T-helper 2 cell treated with Interferon-gamma antibody and Interleukin-4, amounts not matched to agents 5 μg/mL and 100 μg/mL, for 36 hours (primary cell): ENCODE measurements at regions not wholly inside any gene's neighbourhood (a gene's known extent, or its start where the extent isn't known, plus 50 kb on each side); places are given as distances from the start of the nearest gene placed in this dataset.
"Not testable (repeated sequence)": the region's sequence is repeated elsewhere in the genome, so short reads cannot be mapped to it uniquely, and the experiment has no call there.

Source experiments
- DNase-seq: peaks from one replicate; pipeline ENCODE4 v3.0.0; 2021; ENCODE audit warnings: low spot score
- H3K27ac Mint-ChIP-seq: one replicate; pipeline ENCODE4 v1.8.0; 2021; ENCODE audit warnings: mild to moderate bottlenecking, mixed read lengths
- H3K27me3 Mint-ChIP-seq: one replicate; pipeline ENCODE4 v1.8.0; 2021; ENCODE audit warnings: low read depth, mixed read lengths
- H3K36me3 Mint-ChIP-seq: one replicate; pipeline ENCODE4 v1.8.0; 2021; ENCODE audit warnings: low read depth, mixed read lengths
- H3K4me1 Mint-ChIP-seq: one replicate; pipeline ENCODE4 v1.8.0; 2021; ENCODE audit warnings: low read depth, mixed read lengths
- H3K4me3 Mint-ChIP-seq: one replicate; pipeline ENCODE4 v1.8.0; 2022; ENCODE audit warnings: mild to moderate bottlenecking, moderate library complexity, mixed read lengths
- H3K9me3 Mint-ChIP-seq: one replicate; pipeline ENCODE4 v1.8.0; 2021; ENCODE audit warnings: mixed read lengths

DNA sequence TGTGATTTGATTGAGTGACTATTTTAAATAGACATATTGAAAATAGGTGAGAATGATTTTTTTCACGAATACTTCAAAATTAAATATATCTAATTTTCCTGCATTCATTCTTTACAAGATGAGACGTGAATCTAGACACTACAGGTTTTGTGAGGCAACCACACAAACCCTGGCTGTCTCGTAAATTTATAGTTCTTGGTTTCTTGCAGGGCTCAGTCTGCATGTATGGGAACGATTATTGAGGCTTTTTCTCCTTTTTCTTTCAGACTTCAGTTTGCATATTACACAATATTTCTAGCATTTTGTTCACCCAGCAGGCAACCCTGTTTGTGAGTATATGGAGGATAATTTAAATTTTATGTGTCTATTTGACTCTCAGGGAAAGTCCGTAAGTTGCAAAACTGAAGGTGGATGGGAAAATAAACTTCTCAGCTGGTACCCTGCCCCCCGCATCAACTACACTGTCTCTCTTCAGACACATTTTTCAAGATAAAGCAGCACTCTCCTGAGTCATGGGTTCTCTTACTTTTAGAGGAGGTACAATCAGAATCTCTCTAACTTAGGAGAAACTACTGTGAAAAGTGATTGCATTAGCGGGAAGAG, 1349.3 kb downstream of the GRIK2 start:
- Mint-ChIP-seq H3K4me3 (no peak overlapping the region), H3K36me3 (no peaks in the 10 kb centered on the region), H3K4me1 (no peaks in the 10 kb centered on the region), H3K27ac (no peak overlapping the region), H3K27me3 (no peaks in the 10 kb centered on the region), H3K9me3 (peaks cover 3% of the 10 kb centered on the region)
- DNase-seq, result no peak

DNA sequence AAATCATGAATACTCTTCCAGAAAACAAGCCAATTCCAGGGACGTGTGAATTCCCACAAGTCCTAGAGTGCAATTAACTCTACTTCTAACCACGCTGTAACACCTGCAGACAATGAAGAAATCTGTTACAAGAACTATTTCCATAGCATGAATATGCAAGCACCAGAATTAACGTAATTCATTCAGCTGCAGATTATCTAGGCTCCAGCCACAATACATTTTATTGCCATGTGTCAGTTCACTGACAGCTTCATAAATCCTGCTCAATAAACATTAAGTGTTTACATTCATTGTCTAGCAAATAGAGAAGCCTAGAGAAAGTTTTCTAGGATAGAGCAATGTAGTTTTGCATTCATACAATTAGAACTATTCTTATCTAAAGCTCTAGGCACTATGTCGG, 1348.5 kb downstream of the GRIK2 start:
- Mint-ChIP-seq H3K36me3 (no peaks in the 10 kb centered on the region), H3K9me3 (peaks cover 3% of the 10 kb centered on the region), H3K27ac (no peak overlapping the region), H3K4me1 (no peaks in the 10 kb centered on the region), H3K4me3 (no peak overlapping the region), H3K27me3 (no peaks in the 10 kb centered on the region)
- DNase-seq, result no peak

DNA sequence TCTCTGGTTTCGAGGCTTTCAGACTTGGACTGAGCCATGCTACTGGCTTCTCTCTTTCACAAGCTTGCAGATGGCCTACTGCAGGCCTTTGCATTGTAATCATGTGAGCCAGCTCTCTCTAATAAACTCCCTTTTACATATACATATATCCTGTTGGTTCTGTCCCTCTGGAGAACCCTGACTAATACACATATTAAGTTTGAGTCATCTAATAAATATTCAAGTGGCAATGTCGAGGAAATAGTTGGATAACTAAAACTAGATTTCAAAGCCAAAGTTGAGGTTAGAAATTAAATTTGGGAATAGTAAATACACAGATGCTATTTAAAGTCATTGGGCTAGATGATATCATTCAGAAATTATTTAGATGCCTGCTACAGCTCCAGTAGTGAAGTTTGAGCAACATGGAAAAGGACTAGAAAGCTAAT, 1343.4 kb downstream of the GRIK2 start:
- Mint-ChIP-seq H3K4me3 (no peak overlapping the region), H3K27ac (no peak overlapping the region), H3K9me3 (peaks cover 3% of the 10 kb centered on the region), H3K27me3 (no peaks in the 10 kb centered on the region), H3K36me3 (no peaks in the 10 kb centered on the region), H3K4me1 (no peaks in the 10 kb centered on the region)
- DNase-seq, result no peak

DNA sequence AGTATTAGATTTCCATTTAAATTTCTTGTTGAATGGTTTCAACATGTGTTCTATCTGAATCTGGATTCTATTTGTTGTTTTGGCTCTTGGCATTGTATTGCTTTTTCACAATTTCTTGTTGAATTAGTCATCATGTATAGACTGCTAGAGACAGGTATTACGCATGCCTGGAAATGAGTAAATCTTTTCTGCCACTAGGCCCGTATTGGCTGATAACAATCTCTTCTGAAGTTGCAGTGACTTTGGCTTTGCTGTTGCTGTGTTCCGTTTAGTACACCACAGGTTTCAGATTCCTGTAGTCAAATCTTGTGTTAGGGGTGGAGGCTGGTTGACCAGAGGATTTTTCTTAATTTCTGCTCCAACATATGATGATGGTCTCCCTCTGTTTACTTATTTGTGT, 1339.4 kb downstream of the GRIK2 start:
- Mint-ChIP-seq H3K27ac (no peak overlapping the region), H3K36me3 (no peaks in the 10 kb centered on the region), H3K27me3 (no peaks in the 10 kb centered on the region), H3K4me1 (no peaks in the 10 kb centered on the region), H3K4me3 (no peak overlapping the region), H3K9me3 (peaks cover 8% of the 10 kb centered on the region)
- no peak for DNase-seq

DNA sequence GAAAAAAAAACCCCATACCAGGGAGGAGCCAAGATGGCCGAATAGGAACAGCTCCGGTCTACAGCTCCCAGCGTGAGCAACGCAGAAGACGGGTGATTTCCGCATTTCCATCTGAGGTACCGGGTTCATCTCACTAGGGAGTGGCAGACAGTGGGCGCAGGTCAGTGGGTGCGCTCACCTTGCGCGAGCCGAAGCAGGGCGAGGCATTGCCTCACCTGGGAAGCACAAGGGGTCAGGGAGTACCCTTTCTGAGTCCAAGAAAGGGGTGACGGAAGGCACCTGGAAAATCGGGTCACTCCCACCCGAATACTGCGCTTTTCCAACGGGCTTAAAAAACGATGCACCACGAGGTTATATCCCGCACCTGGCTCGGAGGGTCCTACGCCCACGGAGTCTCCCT, 1328.6 kb downstream of the GRIK2 start:
- not testable (repeated sequence) for H3K36me3 Mint-ChIP-seq, H3K4me3 Mint-ChIP-seq, H3K27ac Mint-ChIP-seq, H3K27me3 Mint-ChIP-seq, H3K4me1 Mint-ChIP-seq, DNase-seq, H3K9me3 Mint-ChIP-seq

DNA sequence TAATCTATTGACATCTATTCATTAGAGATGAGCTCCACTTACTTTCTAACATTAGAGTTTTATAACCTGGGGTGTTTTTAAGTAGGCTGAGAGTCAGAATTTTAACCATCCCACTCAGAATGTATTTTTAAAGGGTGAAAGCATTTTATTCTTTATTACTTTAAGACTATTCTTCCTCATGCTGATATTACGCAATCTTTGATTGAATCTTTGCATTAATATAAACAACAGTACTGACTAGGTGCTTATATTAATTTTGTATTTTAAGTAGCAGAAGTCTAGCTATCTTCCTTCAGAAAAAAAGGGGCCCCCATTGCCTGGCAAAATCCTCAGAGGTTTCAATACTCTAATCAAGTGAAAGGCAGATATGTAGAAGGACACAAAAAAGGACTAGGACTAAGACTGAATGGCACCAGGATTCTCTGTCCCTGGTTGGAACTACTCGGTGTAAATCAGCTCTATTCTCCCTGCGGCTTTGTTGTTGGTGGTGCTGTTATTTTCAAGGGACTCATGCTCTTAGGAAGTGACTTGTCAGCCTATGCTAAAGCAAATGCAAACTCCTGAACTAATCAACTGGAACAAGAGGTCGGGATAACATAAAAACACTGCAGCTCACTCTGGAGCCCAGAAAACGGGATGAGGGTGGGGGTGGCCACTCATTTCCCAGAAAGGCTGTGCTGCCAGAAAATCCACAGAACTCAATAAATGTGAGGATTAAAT, 1324.4 kb downstream of the GRIK2 start:
- no peaks in the 10 kb centered on the region for H3K4me1 Mint-ChIP-seq
- no peak overlapping the region for H3K4me3 Mint-ChIP-seq
- no peaks in the 10 kb centered on the region for H3K36me3 Mint-ChIP-seq
- no peaks in the 10 kb centered on the region for H3K9me3 Mint-ChIP-seq
- no peak overlapping the region for H3K27ac Mint-ChIP-seq
- no peaks in the 10 kb centered on the region for H3K27me3 Mint-ChIP-seq
- DNase-seq, result no peak

DNA sequence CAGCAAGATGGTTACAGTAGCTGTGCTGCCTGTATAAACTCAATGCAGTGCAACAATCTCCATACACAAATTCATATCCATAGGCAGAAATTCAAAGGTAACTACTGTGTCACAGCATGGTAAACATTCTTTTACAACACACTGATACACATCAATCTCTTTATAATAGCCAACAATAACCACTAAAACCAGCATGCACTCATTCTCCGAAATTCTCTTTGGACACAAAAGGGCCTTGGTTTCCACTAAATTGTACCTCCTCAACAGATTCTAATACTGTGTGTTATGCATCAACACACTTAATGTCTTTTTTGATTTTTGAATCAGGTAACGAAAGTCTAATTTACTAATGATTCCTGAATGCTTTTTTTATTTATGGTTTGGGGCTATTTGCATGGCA, 1323.7 kb downstream of the GRIK2 start:
- H3K27me3 Mint-ChIP-seq, result no peaks in the 10 kb centered on the region
- DNase-seq, result no peak

DNA sequence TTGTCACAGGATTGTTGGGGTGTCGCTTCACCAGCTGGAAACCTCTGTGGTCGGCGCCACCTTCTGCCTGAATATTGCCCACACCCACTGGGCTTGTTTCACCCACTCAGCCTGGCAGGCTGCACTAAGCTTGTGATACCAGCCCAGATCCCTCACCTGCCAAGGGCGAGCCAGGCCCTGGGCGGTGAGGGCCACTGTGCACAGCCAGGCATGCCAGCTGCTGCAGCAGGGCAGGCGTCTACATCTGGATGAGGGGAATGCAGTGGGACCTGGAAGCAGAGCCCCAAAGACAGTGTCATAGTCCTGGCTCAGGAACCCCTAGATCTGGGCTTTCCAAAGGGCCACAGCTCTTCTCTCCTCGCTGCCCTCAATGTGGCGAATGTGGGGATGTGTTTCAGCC, 1307.5 kb downstream of the GRIK2 start:
- no peaks in the 10 kb centered on the region for H3K36me3 Mint-ChIP-seq
- H3K4me3 Mint-ChIP-seq, result no peak overlapping the region
- peaks cover 15% of the 10 kb centered on the region for H3K9me3 Mint-ChIP-seq
- no peak overlapping the region for H3K27ac Mint-ChIP-seq
- no peaks in the 10 kb centered on the region for H3K4me1 Mint-ChIP-seq
- no peaks in the 10 kb centered on the region for H3K27me3 Mint-ChIP-seq
- DNase-seq, result no peak

More for the DNA sequence above, 1323.7 kb downstream of the GRIK2 start:
- Mint-ChIP-seq H3K4me3 (no peak overlapping the region), H3K9me3 (no peaks in the 10 kb centered on the region), H3K36me3 (no peaks in the 10 kb centered on the region), H3K4me1 (no peaks in the 10 kb centered on the region), H3K27ac (no peak overlapping the region)

DNA sequence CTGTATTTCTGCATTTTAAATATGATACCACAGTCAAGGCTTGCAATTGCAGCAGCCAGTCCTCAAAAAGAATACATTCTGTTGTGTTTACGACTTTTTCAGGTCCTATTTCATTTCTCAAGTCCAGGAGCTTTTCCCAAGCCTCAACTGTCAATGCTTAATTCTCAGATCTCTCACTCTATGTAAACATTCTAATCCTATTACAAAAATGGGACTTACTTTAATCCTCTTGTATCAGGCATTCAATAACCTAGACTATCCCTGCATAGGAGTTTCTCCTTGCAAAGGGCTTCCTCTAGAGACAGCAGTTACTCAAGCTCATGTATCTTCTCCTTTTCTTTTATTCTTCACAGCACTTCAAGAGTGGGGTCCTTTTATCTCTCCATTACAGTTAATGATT, 1293.0 kb downstream of the GRIK2 start:
- no peaks in the 10 kb centered on the region for H3K36me3 Mint-ChIP-seq
- no peak overlapping the region for H3K27ac Mint-ChIP-seq
- H3K27me3 Mint-ChIP-seq, result no peaks in the 10 kb centered on the region
- no peaks in the 10 kb centered on the region for H3K4me1 Mint-ChIP-seq
- H3K4me3 Mint-ChIP-seq, result no peak overlapping the region
- DNase-seq, result no peak
- H3K9me3 Mint-ChIP-seq, result peaks cover 5% of the 10 kb centered on the region

DNA sequence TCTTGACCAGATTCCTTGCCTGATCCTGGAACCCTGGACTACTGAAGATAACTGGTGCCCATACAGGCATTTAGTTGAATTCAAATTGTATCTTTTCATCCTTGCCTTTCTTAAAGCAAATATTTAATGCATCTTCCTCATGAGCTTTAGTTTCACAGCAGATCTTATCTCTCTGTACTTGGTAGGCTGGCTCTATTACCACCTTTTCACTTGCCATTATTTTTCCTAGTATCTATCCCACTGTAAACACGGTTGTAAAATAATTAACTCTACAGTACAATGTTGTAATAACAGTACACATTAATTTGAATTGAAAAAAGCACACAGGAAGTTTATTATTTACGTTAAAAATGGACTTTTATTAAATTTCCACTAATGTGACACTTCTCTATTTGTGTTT, 1286.9 kb downstream of the GRIK2 start:
- Mint-ChIP-seq H3K36me3 (no peaks in the 10 kb centered on the region), H3K9me3 (peaks cover 4% of the 10 kb centered on the region), H3K27me3 (no peaks in the 10 kb centered on the region), H3K4me3 (no peak overlapping the region), H3K27ac (no peak overlapping the region), H3K4me1 (no peaks in the 10 kb centered on the region)
- DNase-seq, result no peak

DNA sequence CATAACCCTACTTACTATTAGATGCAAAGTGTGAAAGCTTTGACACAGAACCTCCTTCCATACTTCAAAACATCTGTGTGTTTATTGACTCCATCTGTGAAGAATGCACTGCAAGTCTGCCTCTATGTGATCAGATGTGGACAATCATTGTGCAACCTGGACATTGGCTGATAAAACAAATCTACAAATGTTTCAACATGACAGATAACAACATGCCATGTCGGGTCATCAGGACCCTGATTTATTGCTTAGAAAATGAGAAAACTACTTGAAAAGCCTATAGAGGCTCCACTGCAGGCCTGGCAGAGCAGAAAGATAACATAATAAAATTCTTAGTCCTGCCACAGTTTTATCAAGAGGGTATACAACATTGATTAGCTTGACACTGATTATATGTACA, 1286.4 kb downstream of the GRIK2 start:
- Mint-ChIP-seq H3K27me3 (no peaks in the 10 kb centered on the region), H3K9me3 (peaks cover 4% of the 10 kb centered on the region), H3K27ac (no peak overlapping the region), H3K36me3 (no peaks in the 10 kb centered on the region), H3K4me1 (no peaks in the 10 kb centered on the region), H3K4me3 (no peak overlapping the region)
- DNase-seq, result no peak

DNA sequence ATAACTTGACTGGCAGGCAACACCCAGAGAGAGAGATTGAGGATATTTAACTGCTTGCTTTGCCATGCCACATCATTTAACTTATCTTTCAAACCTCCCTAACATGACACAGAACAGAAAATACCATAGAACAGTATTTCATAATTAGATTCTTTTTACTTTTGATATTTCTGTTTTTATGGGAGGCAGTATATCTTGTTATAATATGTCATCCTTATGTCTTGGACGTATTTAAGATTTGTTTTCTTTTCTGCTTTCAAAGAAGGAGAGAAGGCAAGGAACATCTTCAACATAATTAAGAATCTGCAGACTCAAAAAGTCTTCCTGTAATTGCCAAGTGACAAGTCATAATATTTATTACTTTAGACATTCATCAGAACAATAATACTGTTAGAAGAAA, 1283.7 kb downstream of the GRIK2 start:
- Mint-ChIP-seq H3K36me3 (no peaks in the 10 kb centered on the region), H3K4me1 (no peaks in the 10 kb centered on the region), H3K27me3 (no peaks in the 10 kb centered on the region), H3K27ac (no peak overlapping the region), H3K9me3 (peaks cover 4% of the 10 kb centered on the region), H3K4me3 (no peak overlapping the region)
- no peak for DNase-seq

DNA sequence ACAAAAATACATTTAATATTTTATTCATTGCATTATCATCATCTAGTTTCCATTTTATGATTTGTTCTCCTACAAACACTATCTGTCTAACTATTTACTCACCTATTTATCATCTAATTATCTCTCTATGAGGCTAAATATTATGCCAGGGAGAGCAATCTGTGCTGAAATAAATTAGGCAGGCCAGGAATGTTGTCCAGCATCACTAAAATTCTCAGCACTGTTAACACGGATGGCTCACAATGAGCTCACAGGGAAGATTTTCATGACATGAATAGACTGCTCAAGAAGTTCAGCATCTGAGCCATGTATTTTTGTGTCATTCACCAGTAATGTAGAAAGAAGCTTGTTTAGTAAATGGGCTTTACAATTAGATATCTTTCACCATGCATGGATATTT, 1277.2 kb downstream of the GRIK2 start:
- no peaks in the 10 kb centered on the region for H3K27me3 Mint-ChIP-seq
- no peak for DNase-seq
- no peak overlapping the region for H3K4me3 Mint-ChIP-seq
- no peaks in the 10 kb centered on the region for H3K36me3 Mint-ChIP-seq
- H3K9me3 Mint-ChIP-seq, result peaks cover 4% of the 10 kb centered on the region
- no peaks in the 10 kb centered on the region for H3K4me1 Mint-ChIP-seq
- no peak overlapping the region for H3K27ac Mint-ChIP-seq

DNA sequence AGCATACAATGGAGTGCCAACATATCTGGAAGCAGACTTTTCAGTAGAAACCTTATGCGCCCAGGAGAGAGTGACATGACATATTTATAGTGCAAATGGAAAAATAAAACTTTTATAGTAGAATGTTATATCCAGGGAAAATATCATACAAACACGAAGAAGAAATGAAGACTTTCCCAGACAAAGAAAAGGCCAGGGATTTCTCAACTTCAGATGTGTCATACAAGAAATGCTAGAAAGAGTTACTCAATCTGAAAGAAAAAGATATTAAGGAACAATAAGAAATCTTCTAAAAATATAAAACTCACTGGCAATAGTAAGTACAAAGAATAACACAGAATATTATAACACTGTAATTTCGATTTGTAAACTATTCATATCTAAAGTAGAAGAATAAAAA, 1269.3 kb downstream of the GRIK2 start:
- Mint-ChIP-seq H3K27me3 (no peaks in the 10 kb centered on the region), H3K27ac (no peak overlapping the region), H3K4me3 (no peak overlapping the region), H3K9me3 (peaks cover 5% of the 10 kb centered on the region), H3K36me3 (no peaks in the 10 kb centered on the region), H3K4me1 (no peaks in the 10 kb centered on the region)
- no peak for DNase-seq

DNA sequence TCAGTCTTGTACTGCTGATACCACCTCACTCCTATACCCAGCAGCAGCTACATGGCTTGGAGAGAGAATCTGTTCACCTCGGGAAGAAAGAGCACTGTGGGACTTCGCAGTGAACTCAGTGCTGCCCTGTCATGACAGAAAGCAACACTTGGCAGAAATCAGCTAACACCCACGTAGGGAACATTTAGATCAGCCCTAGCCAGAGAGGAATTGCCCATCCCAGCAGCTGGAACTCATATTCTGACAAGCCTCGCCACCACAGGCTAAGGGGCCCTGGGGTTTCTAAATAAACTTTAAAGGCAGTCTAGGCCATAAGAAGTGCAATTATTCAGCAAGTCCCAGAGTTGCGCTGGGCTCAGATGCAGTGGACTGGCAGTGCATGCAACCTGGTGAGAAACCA, 1266.8 kb downstream of the GRIK2 start:
- no peak for DNase-seq
- Mint-ChIP-seq H3K9me3 (peaks cover 9% of the 10 kb centered on the region), H3K4me3 (no peak overlapping the region), H3K4me1 (no peaks in the 10 kb centered on the region), H3K36me3 (no peaks in the 10 kb centered on the region), H3K27me3 (no peaks in the 10 kb centered on the region), H3K27ac (no peak overlapping the region)
